NCI-H146 treated with DMSO at 0.1 percent for 48 hours (cell line): ENCODE measurements at regions not wholly inside any gene's neighbourhood (a gene's known extent, or its start where the extent isn't known, plus 50 kb on each side); places are given as distances from the start of the nearest gene placed in this dataset.

Experiments used
- DNase-seq: peaks from one replicate; lab custom pipeline; 2025; ENCODE audit not compliant: unreplicated experiment; lab: John Stamatoyannopoulos, UW

DNA sequence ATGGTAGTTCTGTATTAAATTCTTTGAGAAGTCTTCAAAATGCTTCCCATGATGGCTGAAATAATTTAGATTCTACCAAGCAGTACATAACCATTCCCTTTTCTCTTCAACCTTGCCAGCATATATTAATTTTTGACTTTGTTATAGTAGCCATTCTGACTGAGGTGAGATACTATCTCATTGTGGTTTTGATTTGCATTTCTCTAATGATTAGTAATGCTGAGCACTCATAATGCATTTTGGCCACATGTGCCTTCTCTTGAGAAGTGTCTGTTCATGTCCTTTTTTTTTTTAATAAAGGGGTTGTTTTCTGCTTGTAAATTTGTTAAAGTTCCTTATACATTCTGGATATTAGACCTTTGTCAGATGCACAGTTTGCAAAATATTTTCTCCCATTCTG lies 173.9 kb downstream of the CALCRL start:
- no peak for DNase-seq

DNA sequence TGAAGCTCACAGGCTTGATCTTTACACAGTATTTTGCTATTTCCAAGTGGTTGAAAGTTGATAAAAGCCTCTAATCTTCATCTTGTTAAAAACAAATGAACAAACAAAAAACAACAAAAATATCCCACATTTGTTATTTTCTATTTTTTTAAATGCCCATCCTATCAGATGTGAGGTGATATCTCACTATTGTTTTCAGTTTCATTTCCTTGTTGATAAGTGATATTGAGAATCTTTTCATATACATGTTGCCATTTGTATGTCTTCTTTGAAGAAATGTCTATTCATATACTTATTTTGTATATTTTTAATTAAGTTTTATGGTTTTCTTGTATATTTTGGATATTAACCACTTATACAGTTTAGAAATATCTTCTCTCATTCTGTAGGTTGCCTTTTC lies 175.8 kb downstream of the CALCRL start:
- DNase-seq, result no peak

DNA sequence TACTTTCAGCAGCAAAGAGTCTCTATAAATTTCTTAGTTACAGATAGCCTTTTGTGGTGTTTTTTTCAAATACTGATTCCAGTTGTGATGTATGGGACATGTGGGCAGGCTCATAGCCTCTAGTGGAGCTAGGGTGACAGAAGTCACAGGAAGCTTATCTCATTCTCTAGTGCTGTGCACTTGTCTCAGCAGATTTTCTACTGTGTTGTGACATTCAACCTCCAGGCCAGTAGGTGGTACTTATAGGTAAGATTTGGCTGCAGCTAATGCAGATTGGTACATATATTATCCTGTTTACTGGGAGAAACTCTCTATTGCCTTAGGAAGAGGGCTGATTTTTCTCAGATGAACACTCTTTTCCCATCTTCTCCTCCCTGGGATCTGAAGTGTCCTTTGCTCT lies 176.2 kb downstream of the CALCRL start:
- DNase-seq, result no peak

DNA sequence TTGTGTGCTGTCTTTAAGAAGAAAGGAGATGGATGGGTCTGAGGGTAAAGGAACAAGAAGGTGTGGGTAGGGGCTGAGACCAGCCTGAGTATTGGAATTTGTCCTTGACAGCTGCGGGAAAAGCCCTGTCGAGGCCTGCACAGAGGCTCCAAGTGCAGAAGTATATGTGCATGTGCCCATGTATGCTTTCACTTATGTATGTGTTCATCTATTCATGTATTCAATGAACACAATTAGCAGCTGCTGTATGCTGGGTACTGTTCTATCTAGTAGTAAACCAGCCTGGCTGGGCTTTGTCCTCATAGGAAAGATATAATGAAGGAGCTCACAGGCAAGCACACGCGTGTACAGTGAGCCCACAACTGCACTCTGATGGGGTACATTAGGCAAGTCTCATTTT lies 181.4 kb downstream of the CALCRL start:
- DNase-seq, result no peak

DNA sequence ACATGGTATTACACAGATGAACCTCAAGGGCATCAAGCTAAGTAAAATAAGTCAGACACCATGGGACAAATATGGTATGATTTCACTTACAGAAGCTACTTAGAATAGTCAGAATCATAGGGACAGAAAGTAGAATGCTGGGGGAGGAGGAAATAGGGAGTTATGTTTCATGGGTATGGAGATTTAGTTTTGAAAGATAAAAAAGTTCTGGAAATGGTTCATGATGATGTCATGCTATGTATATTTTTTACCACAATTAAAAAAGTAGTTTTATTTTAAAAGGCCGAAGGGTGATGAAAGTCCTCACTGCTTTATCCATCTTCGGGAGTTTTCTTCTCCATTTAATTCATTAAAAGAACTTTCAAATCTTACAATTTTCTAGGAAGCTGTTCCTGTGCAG lies 181.9 kb downstream of the CALCRL start:
- no peak for DNase-seq

DNA sequence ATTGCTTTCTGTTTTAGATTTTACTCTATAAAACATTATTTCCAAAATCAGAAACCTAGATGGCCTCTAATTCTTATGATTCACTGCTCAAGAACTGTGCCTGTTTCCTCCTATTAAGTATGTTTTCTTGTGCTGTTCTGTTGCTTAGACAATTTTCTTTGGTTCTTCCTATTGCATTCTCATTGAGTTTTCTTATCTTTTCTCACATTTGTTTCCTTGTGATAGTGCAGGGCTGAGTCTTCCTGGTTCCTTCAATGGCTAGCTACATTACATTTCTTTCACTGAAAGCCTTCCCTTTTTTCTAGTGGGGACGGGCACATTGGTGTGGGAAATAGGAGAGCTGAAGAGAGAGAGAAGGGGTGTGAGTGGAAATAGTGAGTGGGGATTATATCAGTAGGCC lies 183.4 kb downstream of the CALCRL start:
- no peak for DNase-seq

DNA sequence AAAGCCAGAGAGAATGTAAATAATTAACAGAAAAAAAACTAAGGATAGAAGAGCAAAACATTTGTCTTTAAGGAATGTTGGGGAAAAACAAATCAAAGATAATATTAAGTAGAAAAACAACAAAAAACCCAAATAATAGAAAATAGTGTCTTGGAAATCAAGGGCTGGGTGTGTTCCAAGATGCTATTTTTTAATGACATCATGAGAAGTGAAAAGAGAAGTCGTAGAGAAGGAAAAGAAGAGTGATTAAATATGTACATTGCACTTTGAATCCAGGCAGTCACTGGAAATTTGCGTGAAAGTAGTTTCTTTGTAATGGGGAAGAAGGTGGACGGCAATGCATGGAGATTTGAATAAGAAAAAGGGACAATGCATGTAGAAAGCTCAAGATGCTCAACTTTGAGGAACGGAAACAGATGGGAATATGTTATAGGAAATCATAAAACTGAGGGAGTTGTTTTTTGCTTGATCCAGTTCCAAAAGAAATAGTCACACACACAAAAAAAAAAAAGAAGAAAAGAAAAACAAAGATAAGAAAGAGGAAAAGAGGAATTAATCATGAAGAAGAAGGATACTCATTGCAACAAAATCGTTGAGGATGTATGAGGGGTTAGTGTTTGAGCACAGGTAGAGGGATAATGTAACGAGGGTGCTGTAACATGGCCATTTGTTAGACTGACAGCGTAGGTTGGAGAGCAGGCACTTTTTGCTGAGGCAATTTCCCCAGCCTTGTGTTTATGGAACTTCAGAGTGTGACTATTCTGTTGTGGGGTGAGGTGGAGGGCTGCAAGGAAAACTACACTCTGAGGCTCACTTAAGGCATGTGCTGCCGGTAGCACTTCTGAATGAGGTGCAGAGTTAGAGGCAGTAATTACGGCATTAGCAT lies 184.1 kb downstream of the CALCRL start:
- DNase-seq, result no peak

DNA sequence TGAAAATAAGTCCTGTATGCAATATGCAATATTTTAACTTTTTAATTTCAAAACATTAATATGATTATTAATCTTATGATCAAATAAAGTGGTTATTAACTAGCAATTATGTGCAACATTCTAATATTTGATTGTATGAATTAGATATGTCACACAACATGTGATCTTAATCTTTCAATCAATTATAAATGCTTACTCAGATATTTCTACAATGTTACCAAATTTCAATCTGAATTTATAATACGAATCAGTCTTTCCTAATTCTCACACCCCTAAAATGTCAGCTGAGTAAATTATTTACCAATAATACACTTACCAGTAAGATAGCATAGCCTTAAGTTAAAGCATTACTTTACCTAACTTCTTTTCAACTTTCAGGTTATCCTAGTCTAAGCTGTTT lies 186.3 kb downstream of the CALCRL start:
- DNase-seq, result no peak

DNA sequence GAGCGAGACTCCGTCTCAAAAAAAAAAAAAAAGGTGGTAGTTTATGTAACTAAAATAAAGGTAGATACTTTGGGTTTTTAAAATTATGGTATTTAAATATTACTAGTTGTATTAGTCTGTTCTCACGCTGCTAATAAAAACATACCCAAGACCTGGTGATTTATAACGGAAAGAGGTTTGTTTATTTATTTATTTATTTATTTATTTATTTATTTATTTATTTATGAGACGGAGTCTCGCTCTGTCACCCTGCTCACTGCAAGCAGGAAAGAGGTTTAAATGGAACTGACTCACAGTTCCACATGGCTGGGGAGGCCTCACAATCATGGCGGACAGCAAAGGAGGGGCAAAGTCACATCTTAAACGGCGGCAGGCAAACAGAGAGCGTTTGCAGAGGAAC lies 196.0 kb downstream of the CALCRL start:
- DNase-seq, result no peak

DNA sequence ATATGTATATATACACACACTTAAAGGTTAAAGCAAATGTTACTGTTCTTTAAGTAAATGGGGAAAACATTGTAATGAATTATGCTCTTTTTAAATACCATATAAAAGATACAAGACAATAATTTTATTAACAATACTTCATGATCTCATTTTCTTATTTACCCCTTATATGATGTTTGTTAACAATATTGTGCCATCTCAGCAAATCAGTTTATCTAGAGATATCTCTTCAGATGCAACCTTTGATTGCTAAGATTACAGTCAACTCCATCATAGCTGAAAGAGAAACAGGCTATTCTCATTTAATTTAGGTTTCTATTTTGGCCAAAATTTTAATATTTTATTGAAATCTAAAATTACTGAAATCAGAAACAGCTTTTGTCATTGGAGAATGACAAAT lies 197.9 kb downstream of the CALCRL start:
- DNase-seq, result no peak

DNA sequence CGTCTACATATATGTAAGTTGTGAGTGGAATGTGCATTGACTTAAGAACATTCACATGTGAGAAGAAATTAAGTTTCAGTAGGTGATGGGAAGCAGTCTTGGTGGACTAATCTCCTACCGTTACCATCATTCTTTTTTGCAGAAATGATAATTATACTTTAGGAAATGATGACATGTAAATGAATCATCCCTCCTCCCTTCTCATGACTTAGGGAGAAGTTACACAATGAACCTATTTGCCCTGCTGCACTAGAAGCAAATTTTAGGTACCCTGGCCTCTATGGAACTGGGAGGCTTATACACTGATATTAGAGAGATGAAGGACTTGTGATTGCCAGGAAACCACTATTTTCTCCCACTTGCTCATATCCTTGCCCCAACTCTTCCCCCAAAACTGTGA lies 214.2 kb downstream of the CALCRL start:
- no peak for DNase-seq

DNA sequence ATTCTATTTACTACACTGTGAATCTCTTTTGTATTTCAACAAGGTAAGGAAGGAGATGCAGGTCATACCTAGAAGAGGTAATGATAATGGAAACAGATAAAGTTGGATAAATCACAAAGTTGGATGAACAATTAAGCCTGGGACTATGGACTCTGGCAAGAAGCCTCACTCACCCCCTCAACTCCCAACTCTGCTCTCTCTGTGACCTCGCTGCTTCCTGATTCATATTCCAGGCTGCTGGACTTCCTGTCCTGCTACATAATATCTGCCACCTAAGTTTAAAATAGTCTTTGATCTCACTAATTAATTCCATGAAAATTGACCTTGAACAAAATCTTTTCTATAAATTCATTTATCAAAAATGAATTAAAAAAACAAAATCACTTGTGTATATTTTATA lies 215.3 kb downstream of the CALCRL start:
- DNase-seq, result no peak

DNA sequence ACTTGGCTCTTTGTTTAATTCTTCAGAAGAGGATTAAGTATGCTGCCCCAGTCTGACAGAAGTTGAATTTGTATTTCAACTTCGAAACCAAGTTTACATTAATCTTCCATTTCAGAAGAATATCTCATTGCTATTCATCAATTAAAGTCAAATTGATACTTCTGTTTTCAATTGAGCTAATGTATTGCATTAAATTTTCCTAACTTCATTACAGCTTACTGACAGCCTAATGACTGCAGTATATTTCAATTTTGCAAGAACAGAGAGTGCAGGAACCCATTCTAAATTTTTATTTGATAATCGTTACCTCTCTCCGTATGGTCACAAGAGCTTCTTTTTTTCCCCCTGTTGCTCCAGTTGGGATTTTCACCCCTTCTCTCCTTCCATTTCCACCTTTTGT lies 218.0 kb downstream of the CALCRL start:
- DNase-seq, result no peak

DNA sequence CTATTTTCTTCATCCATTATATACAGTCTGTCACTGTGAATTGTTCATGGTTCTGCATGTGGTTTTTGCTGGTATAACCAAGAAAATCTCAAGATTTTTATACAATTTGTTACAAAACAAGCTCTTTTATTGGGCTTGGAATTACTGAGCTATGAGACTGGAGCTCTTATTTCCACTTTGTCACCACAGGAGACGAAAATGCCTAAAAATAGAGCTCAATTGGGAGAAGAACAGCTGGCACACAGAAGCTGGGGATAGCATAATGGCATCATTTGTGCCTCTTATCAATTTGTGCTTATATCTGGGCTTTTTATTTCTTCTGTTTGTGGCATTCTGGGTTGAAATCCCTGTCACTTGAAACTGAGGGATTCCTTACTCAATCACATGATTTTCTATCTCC lies 219.1 kb downstream of the CALCRL start:
- DNase-seq, result no peak

DNA sequence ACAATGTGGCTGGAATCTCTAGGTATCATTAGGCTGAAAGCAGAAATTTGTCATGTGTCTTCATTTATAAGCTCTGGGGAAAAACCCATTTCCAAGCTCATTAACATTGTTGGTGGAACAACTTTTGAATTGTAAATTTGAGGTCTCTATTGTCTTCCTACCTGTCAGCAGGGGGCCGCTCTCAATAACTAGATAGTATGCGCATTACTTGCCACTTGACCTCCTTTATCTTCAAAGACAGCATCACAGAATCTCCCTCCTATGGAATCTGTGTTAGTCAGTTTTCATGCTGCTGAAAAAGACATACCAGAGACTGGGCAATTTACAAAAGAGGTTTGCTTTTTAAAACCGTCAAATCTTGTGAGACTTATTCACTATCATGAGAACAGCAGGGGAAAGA lies 223.1 kb downstream of the CALCRL start:
- no peak for DNase-seq

DNA sequence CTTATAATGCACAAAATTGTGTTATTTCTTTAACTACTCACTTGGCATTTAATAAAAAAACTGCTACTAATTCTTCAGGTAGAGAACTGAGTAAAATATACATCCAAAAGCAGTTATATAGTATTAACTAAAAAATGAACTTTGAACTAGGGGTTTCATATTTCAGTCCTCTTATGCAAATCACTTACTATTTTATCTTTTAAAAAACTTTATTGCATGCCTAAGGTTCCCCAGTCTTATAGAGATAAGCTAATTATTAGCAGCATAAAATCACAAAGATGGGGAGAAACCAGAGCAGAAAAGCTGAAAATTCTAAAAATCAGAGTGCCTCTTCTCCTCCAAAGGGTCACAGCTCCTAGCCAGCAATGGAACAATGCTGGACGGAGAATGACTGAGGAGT lies 228.0 kb downstream of the CALCRL start:
- no peak for DNase-seq

DNA sequence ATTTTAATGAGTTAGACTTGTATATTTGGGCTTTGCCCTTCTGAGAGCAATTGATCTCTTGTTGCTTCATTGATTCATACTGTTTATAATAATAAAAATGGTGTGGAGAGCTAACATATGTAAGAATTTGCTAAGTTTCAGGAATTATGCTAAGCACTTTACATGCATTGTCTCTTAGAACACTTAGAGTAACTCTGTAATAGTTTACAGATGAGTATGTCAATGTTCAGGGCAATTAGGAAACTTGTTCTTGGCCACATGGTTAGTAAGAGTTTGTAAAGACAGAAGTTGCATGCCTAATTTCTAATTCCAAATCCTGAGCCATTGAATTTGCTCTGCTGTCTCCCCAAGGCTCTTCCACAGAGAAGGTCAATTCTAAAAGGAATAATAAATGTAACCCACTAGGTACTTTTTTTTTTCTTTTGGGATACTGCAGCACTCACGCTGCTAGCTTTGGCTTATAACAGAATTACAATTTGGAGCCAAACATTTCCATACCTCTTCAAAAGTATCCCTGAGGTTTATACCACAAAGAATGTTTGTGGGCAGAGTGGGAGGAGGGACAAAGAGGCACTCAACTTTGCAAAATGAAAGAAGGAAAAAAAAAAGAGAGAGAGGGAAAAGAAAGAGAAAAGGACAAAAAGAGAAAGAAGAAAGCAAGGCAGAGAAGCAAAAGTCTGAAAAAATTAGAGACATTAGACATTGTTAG lies 232.4 kb downstream of the CALCRL start:
- DNase-seq, result no peak

DNA sequence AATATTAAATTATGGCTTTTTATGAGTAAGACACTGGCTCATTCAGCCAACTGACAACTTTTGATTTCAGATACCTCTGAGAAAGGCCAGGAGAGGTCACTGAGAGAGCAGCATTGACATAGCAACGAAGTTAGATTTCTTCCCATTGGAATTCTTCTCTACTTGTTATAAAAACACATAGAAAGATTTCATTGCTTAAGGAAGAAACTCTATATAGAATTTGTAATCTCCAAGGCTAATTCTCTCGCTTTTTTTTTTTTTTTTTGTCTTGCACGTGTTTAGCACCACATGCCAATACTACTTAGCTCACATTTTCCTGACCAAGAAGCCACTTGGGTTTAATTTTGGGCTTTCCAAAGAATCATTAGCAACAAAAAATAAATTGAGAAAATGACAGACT lies 233.7 kb downstream of the CALCRL start:
- no peak for DNase-seq

DNA sequence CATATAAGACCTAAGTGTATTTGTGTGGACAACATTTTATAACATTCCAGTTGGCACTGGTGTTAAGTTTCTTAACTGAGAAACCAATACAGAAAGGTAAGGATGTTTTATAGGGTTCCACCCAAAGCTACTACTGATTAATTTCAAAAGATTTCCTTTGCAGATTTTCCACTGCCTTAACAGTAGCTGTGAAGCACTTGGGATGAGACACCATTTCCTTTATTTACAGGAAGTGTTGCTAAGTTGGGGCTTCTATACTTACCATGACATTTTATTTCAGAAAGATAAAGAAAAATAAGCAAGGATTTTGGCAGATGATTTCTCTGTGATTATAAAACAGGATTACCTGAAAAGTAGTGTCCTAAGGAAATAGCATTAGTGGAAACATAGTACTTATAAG lies 234.3 kb downstream of the CALCRL start:
- DNase-seq, result no peak

DNA sequence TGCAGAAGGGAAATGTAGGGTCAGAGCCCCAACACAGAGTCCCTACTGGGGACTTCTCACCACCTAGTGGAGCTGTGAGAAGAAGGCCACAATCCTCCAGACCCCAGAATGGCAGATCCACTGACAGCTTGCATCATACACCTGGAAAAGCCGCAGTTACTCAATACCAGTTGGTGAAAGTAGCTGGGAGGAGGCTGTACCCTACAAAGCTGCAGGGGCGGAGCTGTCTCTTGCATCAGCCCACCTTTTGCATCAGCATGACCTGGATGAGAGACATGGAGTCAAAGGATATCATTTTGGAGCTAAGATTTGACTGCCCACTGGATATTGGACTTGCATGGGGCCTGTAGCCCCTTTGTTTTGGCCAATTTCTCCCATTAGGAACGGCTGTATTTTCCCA lies 237.3 kb downstream of the CALCRL start:
- DNase-seq, result no peak

DNA sequence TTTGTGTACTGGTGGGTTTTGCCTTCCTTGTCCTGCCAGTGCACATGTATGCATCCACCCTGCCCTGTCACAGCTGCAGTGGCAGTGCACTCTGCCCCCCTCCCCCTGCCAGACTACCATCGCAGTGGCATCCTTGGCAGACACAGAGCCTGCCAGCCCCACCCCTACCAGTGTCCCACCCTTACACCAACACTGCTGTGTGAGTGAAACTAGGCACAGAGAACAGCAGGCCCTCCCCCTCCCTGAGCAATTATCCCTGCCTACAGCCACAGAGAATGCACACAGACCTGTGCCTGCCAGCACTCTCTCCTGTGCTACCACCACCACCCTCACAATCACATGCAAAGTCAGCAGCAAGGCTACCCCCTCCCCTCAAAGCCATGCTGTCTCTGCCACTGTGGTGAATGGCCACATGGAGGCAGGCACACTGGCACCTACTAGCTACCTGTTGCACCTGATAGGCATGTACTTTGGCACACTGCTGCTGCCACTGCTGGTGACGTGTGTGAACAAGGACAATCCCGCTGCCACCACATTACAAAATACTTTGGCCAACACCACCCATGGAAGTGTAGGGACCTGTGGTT lies 239.8 kb downstream of the CALCRL start:
- DNase-seq, result no peak

DNA sequence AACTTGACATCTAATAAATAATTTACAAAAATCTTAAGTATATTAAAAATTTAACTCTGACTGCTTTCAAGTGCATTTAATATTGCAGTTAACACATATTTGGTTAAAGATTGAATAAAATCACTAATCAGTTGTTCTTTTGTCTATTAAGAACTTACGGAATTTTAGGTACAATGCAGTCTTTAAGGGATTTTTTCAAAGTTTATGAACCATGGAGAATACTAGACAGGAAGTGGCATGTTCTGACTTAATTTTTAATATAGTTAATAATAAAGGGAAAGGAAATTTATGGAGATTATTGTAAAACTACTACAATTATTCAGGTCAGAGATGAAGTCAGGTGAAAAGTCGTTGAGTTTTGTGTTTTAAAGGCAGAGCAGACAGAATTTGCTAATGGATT lies 240.9 kb downstream of the CALCRL start:
- DNase-seq, result no peak
